ENCODE measurements at regions not wholly inside any gene's neighbourhood (a gene's known extent, or its start where the extent isn't known, plus 50 kb on each side); places are given as distances from the start of the nearest gene placed in this dataset.
A peak's percentile ranks its signal among the peaks of the same experiment; 100 is the strongest.

DNA sequence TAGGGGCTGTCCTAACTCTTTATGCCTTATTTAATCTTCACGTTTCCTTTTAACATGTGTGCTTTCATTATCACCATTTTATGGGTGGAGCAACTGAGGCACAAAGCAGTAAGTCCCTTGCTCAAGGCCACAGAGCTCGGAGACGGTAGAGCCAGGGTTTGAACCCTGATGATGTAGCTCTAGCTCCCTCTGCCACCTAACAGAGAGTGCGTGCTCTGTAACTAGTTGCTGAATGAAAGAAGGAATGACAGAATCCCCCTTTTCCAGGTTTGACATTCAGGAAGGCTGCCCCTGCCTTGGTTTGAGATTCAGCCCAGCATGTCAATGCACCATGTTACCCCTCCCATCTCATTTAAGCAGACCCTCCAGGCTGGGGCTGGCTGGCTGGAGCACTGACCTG is 193.3 kb upstream of the NAV2 start:
- Histone ChIP-seq H3K9me2 (replicated peaks; ENCODE audit: insufficient read depth) (no peaks in the 10 kb centered on the region), H3K4me2 (no peak overlapping the region), H3K27ac (peak overlapping the region; percentile 8), H4K20me1 (ENCODE audit: insufficient read depth, poor library complexity, severe bottlenecking) (no peaks in the 10 kb centered on the region), H3K79me2 (no peaks in the 10 kb centered on the region), H3K4me1 (ENCODE audit: insufficient read depth) (peaks cover 16% of the 10 kb centered on the region), H2AFZ (no peak overlapping the region), H3K36me3 (replicated peaks; ENCODE audit: insufficient read depth, low read depth) (no peaks in the 10 kb centered on the region), H3K4me3 (no peak overlapping the region), H3K9me3 (ENCODE audit: low read depth) (no peaks in the 10 kb centered on the region), H3K27me3 (no peaks in the 10 kb centered on the region)
- TF ChIP-seq, protein P1, sequence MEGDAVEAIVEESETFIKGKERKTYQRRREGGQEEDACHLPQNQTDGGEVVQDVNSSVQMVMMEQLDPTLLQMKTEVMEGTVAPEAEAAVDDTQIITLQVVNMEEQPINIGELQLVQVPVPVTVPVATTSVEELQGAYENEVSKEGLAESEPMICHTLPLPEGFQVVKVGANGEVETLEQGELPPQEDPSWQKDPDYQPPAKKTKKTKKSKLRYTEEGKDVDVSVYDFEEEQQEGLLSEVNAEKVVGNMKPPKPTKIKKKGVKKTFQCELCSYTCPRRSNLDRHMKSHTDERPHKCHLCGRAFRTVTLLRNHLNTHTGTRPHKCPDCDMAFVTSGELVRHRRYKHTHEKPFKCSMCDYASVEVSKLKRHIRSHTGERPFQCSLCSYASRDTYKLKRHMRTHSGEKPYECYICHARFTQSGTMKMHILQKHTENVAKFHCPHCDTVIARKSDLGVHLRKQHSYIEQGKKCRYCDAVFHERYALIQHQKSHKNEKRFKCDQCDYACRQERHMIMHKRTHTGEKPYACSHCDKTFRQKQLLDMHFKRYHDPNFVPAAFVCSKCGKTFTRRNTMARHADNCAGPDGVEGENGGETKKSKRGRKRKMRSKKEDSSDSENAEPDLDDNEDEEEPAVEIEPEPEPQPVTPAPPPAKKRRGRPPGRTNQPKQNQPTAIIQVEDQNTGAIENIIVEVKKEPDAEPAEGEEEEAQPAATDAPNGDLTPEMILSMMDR (IDR thresholded peaks at IDR 0.05; ENCODE audit: poor library complexity): no peak
- TF ChIP-seq EZH2 (IDR thresholded peaks at IDR 0.05; ENCODE audit: borderline replicate concordance): no peak
- TF ChIP-seq EZH2phosphoT487 (IDR thresholded peaks at IDR 0.05; ENCODE audit: low read depth, severe bottlenecking, unreplicated experiment): no peak
- 67% methylated on average over 4 of the region's 4 CpGs for WGBS (ENCODE audit: low lambda C conversion rate, missing lambda C conversion rate)
- no peak for DNase-seq (ENCODE audit: low spot score)

DNA sequence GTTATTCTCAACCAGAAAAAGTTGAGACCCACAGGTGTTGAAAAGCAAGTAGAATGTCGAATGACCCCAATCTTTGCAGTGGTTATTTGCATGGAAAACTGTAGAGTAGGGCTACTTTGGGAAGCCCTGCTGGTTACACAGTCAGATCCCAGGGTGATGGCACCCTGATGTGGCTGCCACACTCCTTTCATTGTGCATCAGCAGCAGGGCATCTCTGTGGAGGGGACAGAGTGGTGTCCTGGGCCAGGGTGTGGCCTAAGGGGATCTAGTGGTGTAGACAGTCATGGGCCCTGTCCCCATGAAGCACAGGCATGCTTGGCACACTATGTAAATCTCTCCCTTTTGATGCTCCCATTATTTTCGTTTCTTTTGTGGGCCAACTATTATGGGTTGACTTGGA is 199.4 kb upstream of the NAV2 start:
- DNase-seq (ENCODE audit: low spot score): no peak
- WGBS (ENCODE audit: low lambda C conversion rate, missing lambda C conversion rate): 86% methylated on average over 2 of the region's 2 CpGs
- Histone ChIP-seq H3K9me3 (ENCODE audit: low read depth) (no peaks in the 10 kb centered on the region), H3K27me3 (no peaks in the 10 kb centered on the region), H4K20me1 (ENCODE audit: insufficient read depth, poor library complexity, severe bottlenecking) (no peaks in the 10 kb centered on the region), H2AFZ (no peak overlapping the region), H3K4me2 (no peak overlapping the region), H3K36me3 (replicated peaks; ENCODE audit: insufficient read depth, low read depth) (no peaks in the 10 kb centered on the region), H3K9me2 (replicated peaks; ENCODE audit: insufficient read depth) (no peaks in the 10 kb centered on the region), H3K79me2 (no peaks in the 10 kb centered on the region), H3K4me3 (no peak overlapping the region), H3K27ac (no peak overlapping the region), H3K4me1 (ENCODE audit: insufficient read depth) (no peaks in the 10 kb centered on the region)
- TF ChIP-seq EZH2phosphoT487 (IDR thresholded peaks at IDR 0.05; ENCODE audit: low read depth, severe bottlenecking, unreplicated experiment) (no peak), EZH2 (IDR thresholded peaks at IDR 0.05; ENCODE audit: borderline replicate concordance) (no peak)
- TF ChIP-seq, protein P1 (IDR thresholded peaks at IDR 0.05; ENCODE audit: poor library complexity): no peak

DNA sequence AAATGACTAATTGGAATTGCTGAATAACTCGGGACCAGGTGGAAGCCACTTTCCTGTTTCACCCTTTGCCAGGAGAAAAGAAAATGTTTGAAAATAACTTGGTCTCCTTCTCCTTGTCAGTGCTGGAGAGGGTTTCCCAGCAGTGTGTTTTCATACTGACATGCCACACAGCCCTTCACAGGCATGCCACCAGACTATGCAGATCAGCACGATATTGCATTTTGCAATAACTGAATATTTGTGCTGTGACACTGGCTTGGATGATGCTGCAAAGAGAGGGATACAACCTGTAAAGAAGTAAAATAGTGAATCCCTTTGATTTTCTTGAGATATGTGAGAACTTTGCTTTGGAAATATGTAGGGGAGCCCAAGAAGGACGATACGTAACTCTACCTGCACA is 200.0 kb upstream of the NAV2 start:
- no peak overlapping the region for H3K27ac ChIP-seq
- no peak for DNase-seq (ENCODE audit: low spot score)
- no peak overlapping the region for H2AFZ ChIP-seq
- no peaks in the 10 kb centered on the region for H3K79me2 ChIP-seq
- H3K9me2 ChIP-seq (replicated peaks; ENCODE audit: insufficient read depth): no peaks in the 10 kb centered on the region
- H3K4me2 ChIP-seq: no peak overlapping the region
- H3K36me3 ChIP-seq (replicated peaks; ENCODE audit: insufficient read depth, low read depth): no peaks in the 10 kb centered on the region
- no peaks in the 10 kb centered on the region for H4K20me1 ChIP-seq (ENCODE audit: insufficient read depth, poor library complexity, severe bottlenecking)
- 90% methylated on average over 4 of the region's 4 CpGs for WGBS (ENCODE audit: low lambda C conversion rate, missing lambda C conversion rate)
- no peaks in the 10 kb centered on the region for H3K27me3 ChIP-seq
- H3K4me3 ChIP-seq: no peak overlapping the region
- H3K4me1 ChIP-seq (ENCODE audit: insufficient read depth): no peaks in the 10 kb centered on the region
- TF ChIP-seq, protein P1 (IDR thresholded peaks at IDR 0.05; ENCODE audit: poor library complexity): no peak
- TF ChIP-seq EZH2 (IDR thresholded peaks at IDR 0.05; ENCODE audit: borderline replicate concordance): no peak
- no peaks in the 10 kb centered on the region for H3K9me3 ChIP-seq (ENCODE audit: low read depth)
